ENCODE measurements at regions not wholly inside any gene's neighbourhood (a gene's known extent, or its start where the extent isn't known, plus 50 kb on each side); places are given as distances from the start of the nearest gene placed in this dataset.

DNA sequence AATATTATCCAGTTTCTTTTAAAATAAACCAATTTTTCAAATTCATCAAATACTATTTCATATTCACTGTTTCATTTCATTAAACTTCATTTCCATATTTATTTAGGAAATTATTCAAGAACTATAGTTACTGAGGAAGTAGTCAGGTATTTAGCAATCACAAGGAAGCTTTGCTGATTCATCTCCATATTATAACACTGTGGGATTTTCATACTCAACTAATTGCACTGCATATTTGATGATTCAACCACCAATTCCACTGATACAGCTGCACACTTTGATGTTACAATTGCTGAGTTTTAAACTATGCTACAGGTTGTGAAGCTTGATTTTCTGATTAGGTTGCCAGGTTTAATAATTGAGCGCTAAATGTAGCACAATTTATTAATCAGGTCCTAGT is 556.8 kb upstream of the SLITRK1 start:
- DNase-seq (no peak), ATAC-seq (no peak)
- intact Hi-C loops (cut with DNase I, micrococcal nuclease) = no loop called here

DNA sequence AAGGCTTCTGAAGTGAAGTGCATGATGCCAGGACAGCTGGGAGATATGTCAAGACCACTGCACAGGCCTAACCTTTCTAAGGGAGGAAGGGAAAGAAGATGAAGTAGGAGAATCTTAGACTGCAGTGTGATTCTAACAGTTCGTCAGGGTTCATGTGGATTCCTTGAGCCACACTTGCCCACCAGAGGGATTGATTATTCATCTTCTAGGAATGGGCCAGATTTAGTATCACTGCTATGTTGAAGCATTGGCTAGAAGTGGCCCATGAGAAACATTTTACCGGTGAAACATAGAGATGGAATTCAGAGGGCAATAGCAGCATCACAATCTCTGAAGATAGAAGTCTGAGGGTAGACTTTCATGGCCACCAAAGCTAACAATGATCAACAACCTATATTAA is 550.8 kb upstream of the SLITRK1 start:
- intact Hi-C loops (cut with DNase I, micrococcal nuclease) = no loop called here
- ATAC-seq = no peak
- DNase-seq = no peak

- DNase-seq = no peak
- intact Hi-C loops (cut with DNase I, micrococcal nuclease) = no loop called here
- no peak for ATAC-seq
These were observed 549.4 kb upstream of the SLITRK1 start for GRCh38 chr13:84431646-84432045.

DNA sequence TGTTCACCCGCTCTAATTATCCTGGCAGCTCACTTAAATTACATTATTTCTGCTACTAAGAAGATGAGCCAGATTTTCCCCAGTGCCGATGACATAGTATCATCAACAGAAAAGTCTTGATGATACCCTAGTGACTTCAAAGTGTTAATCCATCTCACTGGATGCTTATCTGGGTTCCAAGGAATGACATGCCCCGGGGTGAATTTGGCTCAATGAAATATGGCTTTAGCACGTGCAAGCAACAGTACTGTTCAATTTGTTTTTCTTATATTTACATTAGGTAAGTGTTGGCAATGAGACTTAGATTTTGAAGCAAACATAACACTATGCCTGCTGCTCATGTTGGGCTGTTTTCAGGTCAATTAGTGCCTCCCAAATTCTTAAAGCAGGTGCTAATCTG is 548.2 kb upstream of the SLITRK1 start:
- no peak for ATAC-seq
- DNase-seq = no peak
- intact Hi-C loops (cut with DNase I, micrococcal nuclease) = no loop called here

DNA sequence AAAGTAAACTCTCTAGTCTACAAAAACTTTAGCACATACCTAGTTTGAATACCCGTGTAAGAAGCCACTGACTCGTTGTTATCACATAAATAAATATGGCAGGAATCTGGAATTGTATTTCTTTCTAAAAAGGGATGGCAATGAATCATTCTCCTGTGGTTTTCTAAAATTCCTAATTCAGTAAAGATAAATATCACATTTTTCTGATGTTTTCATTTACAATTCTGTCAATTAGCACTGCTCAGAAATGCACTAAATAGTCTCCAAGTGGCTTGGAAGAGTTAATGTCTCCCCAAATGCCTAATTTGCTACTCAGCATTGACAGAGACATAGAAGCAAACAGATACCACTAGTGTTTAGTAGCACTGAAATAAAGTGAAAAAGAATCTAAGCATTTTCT is 547.7 kb upstream of the SLITRK1 start:
- intact Hi-C loops (cut with DNase I, micrococcal nuclease) = no loop called here
- DNase-seq (no peak), ATAC-seq (no peak)

- no peak for DNase-seq
- no peak for ATAC-seq
- intact Hi-C loops (cut with DNase I, micrococcal nuclease) = no loop called here
These were observed 535.8 kb upstream of the SLITRK1 start for GRCh38 chr13:84418041-84418440.

DNA sequence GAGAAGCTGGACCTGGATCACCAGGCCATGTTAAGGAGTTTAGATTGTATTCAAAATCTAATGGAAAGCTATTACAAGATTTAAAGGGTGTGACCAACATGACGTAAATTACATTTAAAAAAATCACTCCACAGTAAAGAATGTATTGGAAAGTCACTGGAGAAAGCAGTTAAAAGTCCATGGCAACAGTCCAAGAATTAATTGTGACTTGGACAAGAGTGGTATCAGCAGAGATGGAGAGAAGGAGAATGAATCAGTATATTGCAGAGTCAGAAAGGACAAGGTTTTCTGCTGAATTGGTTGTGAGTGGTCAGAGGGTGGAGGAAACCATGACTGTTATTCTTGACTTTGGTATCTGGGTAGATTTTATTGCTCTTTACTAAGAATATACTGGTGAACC is 535.1 kb upstream of the SLITRK1 start:
- intact Hi-C loops (cut with DNase I, micrococcal nuclease) = no loop called here

DNA sequence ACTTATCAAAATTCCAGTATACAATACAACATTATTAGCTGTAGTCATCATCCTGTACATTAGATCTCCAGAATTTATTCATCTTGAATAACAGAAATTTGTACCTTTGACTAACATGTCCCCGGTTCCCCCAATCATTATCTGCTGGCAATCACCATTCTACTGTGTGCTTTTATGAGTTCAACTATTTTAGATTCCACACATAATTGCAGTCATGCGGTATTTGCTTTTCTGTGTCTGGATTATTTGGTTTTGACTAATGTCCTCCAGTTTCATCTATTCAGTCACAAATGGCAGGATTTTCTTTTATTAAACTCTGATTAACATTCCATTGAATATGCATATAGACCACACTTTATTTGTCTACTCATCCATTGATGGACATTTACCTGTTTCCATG is 530.7 kb upstream of the SLITRK1 start:
- ATAC-seq (no peak), DNase-seq (no peak)
- intact Hi-C loops (cut with DNase I, micrococcal nuclease) = no loop called here

More for the DNA sequence above, 535.1 kb upstream of the SLITRK1 start:
- DNase-seq (no peak), ATAC-seq (no peak)

GRCh38 chr13:84405286-84405685 is 523.0 kb upstream of the SLITRK1 start:
- intact Hi-C loops (cut with DNase I, micrococcal nuclease) = no loop called here
- no peak for ATAC-seq
- DNase-seq = no peak

GRCh38 chr13:84400706-84401105 is 518.4 kb upstream of the SLITRK1 start:
- intact Hi-C loops (cut with DNase I, micrococcal nuclease) = no loop called here
- ATAC-seq = no peak
- no peak for DNase-seq

DNA sequence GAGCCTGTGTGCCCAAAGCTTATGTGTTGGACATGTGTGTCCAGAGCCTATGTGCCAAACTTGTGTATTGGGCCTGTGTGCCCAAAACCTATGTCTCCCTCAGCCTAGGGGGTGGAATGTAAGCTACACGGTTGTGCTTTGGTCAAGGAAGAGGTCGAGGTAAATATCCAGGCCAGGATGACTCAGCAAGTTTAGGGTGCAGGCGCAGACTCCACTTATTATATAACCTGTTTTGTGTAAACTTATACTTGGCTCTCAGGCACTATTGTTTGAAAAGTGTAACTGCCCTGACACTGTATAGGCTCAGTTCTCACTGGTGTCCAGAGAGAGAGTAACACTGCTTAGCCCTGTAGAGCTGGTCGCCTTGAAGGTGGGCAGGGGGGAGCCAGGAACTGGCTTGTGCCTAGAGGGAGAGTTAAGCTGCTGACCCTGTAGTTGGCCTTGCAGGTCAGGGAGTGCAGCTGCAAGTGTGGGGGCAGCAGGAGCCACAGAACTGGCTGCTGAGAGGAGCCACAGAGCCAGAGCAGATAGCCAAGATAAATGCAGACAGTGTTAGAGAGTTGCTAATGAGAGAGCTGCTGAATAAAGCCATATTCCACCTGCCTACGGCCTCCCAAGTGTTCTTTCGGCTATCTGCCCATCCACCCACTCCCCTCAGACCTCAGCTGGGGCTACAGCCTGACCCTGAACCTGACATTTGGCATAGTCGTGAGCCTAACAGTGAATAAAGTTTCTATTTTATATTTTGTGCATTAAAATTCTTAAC is 517.2 kb upstream of the SLITRK1 start:
- intact Hi-C loops (cut with DNase I, micrococcal nuclease) = no loop called here
- DNase-seq = no peak
- ATAC-seq = no peak

DNA sequence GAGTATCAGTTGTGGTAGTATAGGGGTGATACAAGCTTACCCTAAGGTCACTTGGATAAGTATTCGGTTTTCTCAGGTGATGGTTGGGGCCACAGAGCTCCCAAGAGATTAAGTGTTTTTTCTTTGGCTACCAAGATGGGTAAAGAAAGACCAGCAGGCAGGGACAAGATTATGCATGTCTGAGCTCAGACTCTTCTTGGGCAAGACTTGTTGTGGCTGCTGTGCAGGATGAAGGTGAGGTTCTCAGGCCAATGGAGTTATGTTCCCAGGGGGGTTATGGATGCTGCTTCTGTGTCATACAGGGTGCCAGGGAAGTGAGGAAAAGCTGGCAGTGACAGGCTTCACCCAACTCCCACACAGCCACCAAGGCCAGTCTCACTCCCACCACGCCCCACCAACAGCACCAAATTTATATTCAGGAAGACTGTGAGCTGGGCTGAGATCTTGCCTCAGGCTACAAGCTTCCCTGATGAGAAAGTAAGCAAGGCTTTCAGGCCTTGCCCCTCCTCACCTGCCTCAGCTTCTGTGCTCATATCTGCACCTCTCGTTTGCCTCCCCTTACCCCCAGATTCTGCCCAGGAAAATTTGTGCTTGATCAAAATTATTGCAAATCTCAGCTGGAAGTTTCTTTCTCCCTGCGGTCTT is 511.8 kb upstream of the SLITRK1 start:
- DNase-seq = no peak
- no peak for ATAC-seq
- intact Hi-C loops (cut with DNase I, micrococcal nuclease) = no loop called here

GRCh38 chr13:84380866-84381265 is 498.6 kb upstream of the SLITRK1 start:
- intact Hi-C loops (cut with DNase I, micrococcal nuclease) = no loop called here
- ATAC-seq = no peak

DNA sequence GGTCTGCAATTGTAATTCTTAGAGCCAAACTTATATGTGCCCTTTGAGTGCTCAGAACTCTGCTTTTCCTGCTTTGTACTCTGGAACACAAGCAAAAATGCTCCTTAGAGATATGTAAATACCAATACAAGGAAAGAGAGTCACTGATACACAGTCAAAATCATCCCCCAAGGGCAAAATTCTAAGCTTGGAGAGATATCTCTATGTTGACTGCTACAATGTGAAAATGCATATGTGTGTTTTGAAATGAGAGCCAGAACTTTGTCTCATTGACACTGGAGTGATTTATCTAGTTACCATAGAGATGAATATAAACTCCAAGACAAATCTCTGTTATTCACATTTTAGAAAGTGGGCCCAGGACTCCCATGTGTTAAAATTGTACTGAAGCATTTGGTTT is 494.8 kb upstream of the SLITRK1 start:
- intact Hi-C loops (cut with DNase I, micrococcal nuclease) = no loop called here
- no peak for ATAC-seq

More at GRCh38 chr13:84380866-84381265, 498.6 kb upstream of the SLITRK1 start:
- DNase-seq = no peak

DNA sequence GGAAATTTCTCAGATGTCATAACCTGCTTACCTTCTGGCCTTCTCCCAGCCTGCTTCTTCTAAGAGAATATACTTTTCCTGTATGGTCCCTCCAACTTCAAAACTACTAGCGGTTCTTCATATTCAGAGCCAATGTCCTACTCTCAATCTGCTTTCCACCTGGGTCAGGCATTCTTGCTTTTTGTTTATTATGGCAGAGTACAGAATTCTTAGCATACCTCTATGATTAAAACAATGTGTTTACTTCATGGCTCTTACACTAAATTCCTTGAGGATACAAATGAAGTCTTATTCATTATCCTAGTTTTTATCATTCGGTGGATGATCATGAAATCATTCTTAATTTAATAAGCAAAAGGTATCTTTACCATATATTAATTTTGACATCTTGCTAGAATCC is 484.2 kb upstream of the SLITRK1 start:
- intact Hi-C loops (cut with DNase I, micrococcal nuclease) = no loop called here
- no peak for ATAC-seq
- no peak for DNase-seq

More for the DNA sequence above, 494.8 kb upstream of the SLITRK1 start:
- DNase-seq = no peak

DNA sequence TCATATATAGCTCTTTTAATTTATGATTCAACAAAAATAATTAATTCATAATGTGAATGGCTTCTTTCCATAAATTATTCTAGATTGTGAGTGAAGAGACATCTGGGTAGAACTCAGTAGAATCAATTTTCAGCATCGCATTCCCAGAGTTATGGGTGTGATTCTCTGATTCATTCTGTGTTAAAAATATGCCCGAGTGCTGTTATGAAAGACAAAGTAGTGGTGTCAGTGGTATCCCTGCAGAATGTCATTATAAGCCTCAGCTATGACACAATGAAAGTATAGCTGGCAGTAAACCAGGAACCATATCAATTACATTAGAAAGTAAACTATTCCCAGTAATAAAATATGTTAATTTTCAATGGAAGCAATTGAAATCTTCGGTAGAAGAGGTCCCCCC is 480.5 kb upstream of the SLITRK1 start:
- DNase-seq (no peak), ATAC-seq (no peak)
- intact Hi-C loops (cut with DNase I, micrococcal nuclease) = no loop called here

- DNase-seq (no peak), ATAC-seq (no peak)
- intact Hi-C loops (cut with DNase I, micrococcal nuclease) = no loop called here
These were observed 478.5 kb upstream of the SLITRK1 start for GRCh38 chr13:84360822-84361221.

DNA sequence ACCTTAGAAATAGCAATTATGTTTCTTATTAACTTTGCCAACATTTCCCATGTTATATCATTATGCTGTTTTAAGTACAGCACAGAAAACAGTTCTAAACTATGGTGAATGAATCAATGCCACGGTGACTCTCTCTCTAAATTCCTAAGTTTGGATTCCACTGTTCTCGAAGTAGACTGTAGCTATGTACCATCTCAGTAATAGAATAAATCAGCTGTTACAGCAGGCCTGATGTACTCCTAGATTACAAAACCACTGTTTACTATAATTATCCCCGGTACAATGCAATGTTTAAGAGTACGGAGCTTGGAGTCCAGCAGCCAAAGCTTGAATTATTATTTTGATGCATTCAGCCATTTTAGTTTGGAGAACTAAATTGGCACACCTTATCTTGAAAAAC is 476.3 kb upstream of the SLITRK1 start:
- intact Hi-C loops (cut with DNase I, micrococcal nuclease) = no loop called here
- DNase-seq = no peak
- no peak for ATAC-seq

DNA sequence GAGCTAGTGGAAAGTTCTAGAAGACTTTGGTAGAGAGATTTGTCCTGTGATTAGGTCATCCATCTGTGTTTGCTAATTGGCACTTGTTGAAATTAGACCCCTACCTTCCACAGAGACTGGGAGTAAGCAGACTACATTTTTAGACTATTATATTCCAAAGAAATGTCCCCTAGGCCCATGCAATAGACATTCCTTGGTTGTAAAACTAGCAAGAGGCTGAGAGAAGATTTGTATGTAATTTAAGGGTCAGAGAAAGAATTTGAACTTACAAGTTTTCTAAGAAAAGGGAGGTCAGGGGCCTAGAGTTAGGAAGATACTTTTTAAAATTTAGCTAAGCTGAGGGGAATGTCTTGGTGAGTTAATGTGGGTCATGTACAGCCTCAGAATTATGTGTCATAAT is 470.7 kb upstream of the SLITRK1 start:
- no peak for DNase-seq
- intact Hi-C loops (cut with DNase I, micrococcal nuclease) = no loop called here
- no peak for ATAC-seq

DNA sequence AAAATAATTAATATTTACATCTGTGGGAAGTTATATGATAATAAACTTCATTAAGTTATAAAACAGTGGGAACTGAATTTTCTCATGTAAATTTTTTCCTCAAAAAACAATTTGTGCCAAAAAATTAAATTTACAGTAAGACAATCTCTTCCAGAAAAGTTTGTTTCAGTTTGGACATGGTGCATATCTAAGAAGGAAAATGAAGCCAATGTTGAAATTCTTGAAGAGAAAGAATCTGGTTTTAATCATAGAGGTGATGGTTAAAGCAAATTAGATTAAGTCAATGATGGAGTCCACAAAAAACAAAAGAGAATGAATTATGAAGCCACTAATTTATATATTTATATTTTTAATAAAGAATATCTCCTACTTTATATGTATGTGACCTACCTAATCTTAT is 457.2 kb upstream of the SLITRK1 start:
- no peak for DNase-seq
- intact Hi-C loops (cut with DNase I, micrococcal nuclease) = no loop called here
- no peak for ATAC-seq

- ATAC-seq = no peak
- intact Hi-C loops (cut with DNase I, micrococcal nuclease) = no loop called here
- no peak for DNase-seq
These were observed 450.1 kb upstream of the SLITRK1 start for GRCh38 chr13:84332346-84332745.

Measured in left colon (tissue), 2 donors.